SK-N-SH treated with all-trans-retinoic acid at 6 μM for 48 hours (cell line): ENCODE measurements at regions not wholly inside any gene's neighbourhood (a gene's known extent, or its start where the extent isn't known, plus 50 kb on each side); places are given as distances from the start of the nearest gene placed in this dataset.

Experiments
- PATZ1 ChIP-seq: fragments of 250-450 bp; sonication (Bioruptor Pico); IDR thresholded peaks from 2 replicates; pipeline ENCODE4 v1.8.0; 2020; ENCODE audit warnings: mild to moderate bottlenecking, moderate library complexity, borderline replicate concordance
- RARB ChIP-seq: fragments of 250-450 bp; sonication (Bioruptor Pico); IDR thresholded peaks from 2 replicates; pipeline ENCODE4 v1.8.0; 2021; ENCODE audit warnings: mild to moderate bottlenecking, moderate library complexity

- TF ChIP-seq RARB (CRISPR knock-in tag) (no peak), PATZ1 (no peak)
Observed at GRCh38 chr11:92443199-92443598, 218.6 kb downstream of the FAT3 start.
